CD4-positive, alpha-beta memory T cell (primary cell): ENCODE measurements at regions not wholly inside any gene's neighbourhood (a gene's known extent, or its start where the extent isn't known, plus 50 kb on each side); places are given as distances from the start of the nearest gene placed in this dataset.

ENCODE experiments used
- CTCF ChIA-PET: fragments of 350-600 bp; sonication (Branson Sonifier 250); formaldehyde crosslinking; loops from one replicate; lab custom pipeline; 2021; ENCODE audit warnings: inconsistent platforms; ENCODE audit not compliant: partially characterized antibody; lab: Charles Lee
- POLR2A ChIA-PET: fragments of 350-600 bp; sonication (Branson Sonifier 250); formaldehyde crosslinking; loops from one replicate; lab custom pipeline; 2021; ENCODE audit not compliant: partially characterized antibody; lab: Charles Lee
- DNase-seq, 5 donors: peaks; one replicate each; pipeline versions ENCODE4 v3.0.0 to v3.0.0-alpha.2; 2020 to 2022; ENCODE audit warnings: mixed read lengths in 1 of 5
- H3K27ac ChIP-seq: one replicate; pipeline ENCODE4 v1.7.0; 2013; ENCODE audit warnings: low read depth, low read length
- H3K27me3 ChIP-seq: 2 replicates; pipeline ENCODE4 v1.7.0; 2013; ENCODE audit warnings: mild to moderate bottlenecking, low read length, moderate library complexity; ENCODE audit not compliant: insufficient read depth
- H3K36me3 ChIP-seq: 2 replicates; pipeline ENCODE4 v1.7.0; 2013; ENCODE audit warnings: mild to moderate bottlenecking, low read length, moderate library complexity; ENCODE audit not compliant: insufficient read depth
- H3K4me1 ChIP-seq: 2 replicates; pipeline ENCODE4 v1.7.0; 2013; ENCODE audit warnings: mild to moderate bottlenecking, low read length, moderate library complexity; ENCODE audit not compliant: insufficient read depth
- H3K4me3 ChIP-seq, 2 donors: one replicate each; pipeline ENCODE4 v1.7.0; 2013; ENCODE audit warnings: low read length in 2 of 2, mild to moderate bottlenecking in 1 of 2
- H3K9me3 ChIP-seq, 2 donors: one replicate each; pipeline ENCODE4 v1.7.0; 2013; ENCODE audit warnings: low read length in 2 of 2, control low read depth in 1 of 2; ENCODE audit not compliant: control insufficient read depth in 1 of 2
- H3K27ac Mint-ChIP-seq, 7 donors: one replicate each; pipeline ENCODE4 v1.8.0; 2020 to 2021; ENCODE audit warnings: mixed read lengths in 7 of 7, mild to moderate bottlenecking in 6 of 7, inconsistent platforms in 3 of 7, moderate library complexity in 3 of 7
- H3K27me3 Mint-ChIP-seq, 2 donors: one replicate each; pipeline ENCODE4 v1.8.0; 2020 to 2021; ENCODE audit warnings: mixed read lengths in 2 of 2
- H3K36me3 Mint-ChIP-seq, 2 donors: one replicate each; pipeline ENCODE4 v1.8.0; 2020 to 2021; ENCODE audit warnings: mixed read lengths in 2 of 2, inconsistent platforms in 1 of 2, mild to moderate bottlenecking in 1 of 2
- H3K4me1 Mint-ChIP-seq, 4 donors: one replicate each; pipeline ENCODE4 v1.8.0; 2020 to 2021; ENCODE audit warnings: mixed read lengths in 4 of 4, mild to moderate bottlenecking in 1 of 4
- H3K4me3 Mint-ChIP-seq, 8 donors: one replicate each; pipeline ENCODE4 v1.8.0; 2020 to 2021; ENCODE audit warnings: mixed read lengths in 8 of 8, mild to moderate bottlenecking in 7 of 8, moderate library complexity in 6 of 8, inconsistent platforms in 3 of 8
- H3K9me3 Mint-ChIP-seq, 8 donors: one replicate each; pipeline ENCODE4 v1.8.0; 2020 to 2021; ENCODE audit warnings: mixed read lengths in 8 of 8, mild to moderate bottlenecking in 5 of 8, inconsistent platforms in 3 of 8, moderate library complexity in 1 of 8
- intact Hi-C: fragments of 100-400 bp; cut with micrococcal nuclease; formaldehyde crosslinking; loops from one replicate; pipeline ENCODE4 v1.15.1; 2023

DNA sequence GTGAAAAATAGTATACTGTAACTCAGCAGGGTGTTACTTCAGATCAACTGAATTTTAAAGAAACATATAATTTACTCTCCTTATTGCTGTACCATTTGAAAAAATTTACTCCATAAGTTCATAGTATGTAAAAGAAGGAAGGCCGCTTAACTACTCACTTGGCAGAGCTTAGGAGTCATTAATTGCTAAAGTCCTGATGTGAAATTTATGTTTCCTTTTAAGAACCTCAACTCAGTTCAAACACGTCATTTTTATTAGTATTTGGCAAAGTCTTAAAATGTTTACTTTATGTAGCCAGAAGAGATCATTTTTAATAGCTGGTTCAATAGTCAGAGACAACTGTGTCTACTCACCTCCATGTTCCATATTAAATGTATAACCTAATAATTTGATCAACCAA lies 268.6 kb downstream of the CDH10 start:
- Mint-ChIP-seq H3K27ac (no peak overlapping the region), H3K9me3 (peaks cover 0 to 9% (median 4%) of the 10 kb centered on the region in 8 donors), H3K36me3 (no peaks in the 10 kb centered on the region), H3K4me3 (no peak overlapping the region), H3K27me3 (no peaks in the 10 kb centered on the region), H3K4me1 (no peaks in the 10 kb centered on the region)
- Histone ChIP-seq H3K4me1 (no peaks in the 10 kb centered on the region), H3K27ac (no peak overlapping the region), H3K4me3 (no peak overlapping the region), H3K27me3 (no peaks in the 10 kb centered on the region), H3K36me3 (no peaks in the 10 kb centered on the region), H3K9me3 (no peaks in the 10 kb centered on the region)
- no peak for DNase-seq
- POLR2A ChIA-PET = no interaction called here
- intact Hi-C loops = no loop called here
- CTCF ChIA-PET = no interaction called here

DNA sequence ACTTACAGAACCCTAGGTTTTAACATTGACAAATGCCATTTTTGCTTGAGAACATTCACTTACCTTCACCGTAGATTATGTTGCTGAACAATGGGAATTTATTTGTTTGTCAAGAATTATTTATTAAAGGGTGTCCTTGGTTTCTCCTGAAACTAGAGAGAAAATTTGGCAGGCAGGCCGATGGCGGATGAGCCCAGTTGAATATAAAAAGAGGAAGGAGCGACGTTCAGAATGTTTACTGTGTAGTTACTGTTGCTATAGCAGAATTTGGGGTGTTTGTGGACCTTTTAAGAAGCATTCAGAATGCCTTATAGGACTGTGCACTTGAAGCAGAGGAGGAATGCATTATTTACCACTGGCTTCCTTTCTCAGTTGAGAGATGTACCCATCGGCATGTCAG lies 268.2 kb downstream of the CDH10 start:
- ChIA-PET POLR2A (no interaction called here), CTCF (no interaction called here)
- no peaks in the 10 kb centered on the region for H3K4me1 ChIP-seq
- Mint-ChIP-seq H3K4me1 (no peaks in the 10 kb centered on the region), H3K27ac (peak overlapping the region in 1 of 7 donors; percentile 20), H3K36me3 (no peaks in the 10 kb centered on the region), H3K4me3 (no peak overlapping the region), H3K27me3 (no peaks in the 10 kb centered on the region), H3K9me3 (peaks cover 0 to 9% (median 4%) of the 10 kb centered on the region in 8 donors)
- H3K4me3 ChIP-seq = no peak overlapping the region
- no peaks in the 10 kb centered on the region for H3K27me3 ChIP-seq
- no peak for DNase-seq
- no peak overlapping the region for H3K27ac ChIP-seq
- H3K9me3 ChIP-seq = no peaks in the 10 kb centered on the region
- intact Hi-C loops = no loop called here
- H3K36me3 ChIP-seq = no peaks in the 10 kb centered on the region

DNA sequence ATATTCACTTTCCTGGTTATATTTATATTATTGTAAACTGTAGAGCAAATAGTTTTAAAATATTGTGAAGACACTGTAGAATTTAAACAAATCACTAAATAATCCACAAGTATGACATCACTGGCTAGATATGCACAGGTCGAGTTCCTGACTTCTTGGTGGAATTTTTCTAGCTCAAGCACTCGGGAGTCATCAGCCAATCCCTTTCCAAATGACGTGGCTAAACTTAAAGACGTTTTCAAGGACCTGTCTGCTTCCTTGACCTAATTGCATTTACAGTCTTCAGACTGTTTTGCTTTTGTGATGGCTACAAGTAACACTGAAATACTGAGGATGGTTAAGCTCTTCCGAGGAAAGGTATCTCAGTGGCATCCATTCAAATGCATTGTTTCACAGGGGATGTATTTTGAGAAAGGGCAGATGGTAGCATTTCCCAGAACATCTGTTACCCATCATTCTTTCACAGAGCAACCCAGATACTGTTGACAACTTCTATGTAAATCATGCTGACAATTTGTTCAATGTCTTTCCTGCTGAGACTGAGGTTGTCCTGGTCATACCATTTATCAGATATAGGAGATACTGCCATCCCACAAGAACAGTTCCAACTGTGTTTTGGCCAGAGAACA lies 262.8 kb downstream of the CDH10 start:
- no peaks in the 10 kb centered on the region for H3K36me3 Mint-ChIP-seq
- no peaks in the 10 kb centered on the region for H3K27me3 Mint-ChIP-seq
- DNase-seq = no peak
- Histone ChIP-seq H3K27me3 (no peaks in the 10 kb centered on the region), H3K9me3 (no peaks in the 10 kb centered on the region), H3K27ac (no peak overlapping the region), H3K36me3 (no peaks in the 10 kb centered on the region), H3K4me3 (no peak overlapping the region), H3K4me1 (no peaks in the 10 kb centered on the region)
- ChIA-PET CTCF (no interaction called here), POLR2A (no interaction called here)
- no peaks in the 10 kb centered on the region for H3K4me1 Mint-ChIP-seq
- peaks cover 0 to 7% (median 2%) of the 10 kb centered on the region in 8 donors for H3K9me3 Mint-ChIP-seq
- H3K4me3 Mint-ChIP-seq = no peak overlapping the region
- no peak overlapping the region for H3K27ac Mint-ChIP-seq
- intact Hi-C loops = no loop called here

DNA sequence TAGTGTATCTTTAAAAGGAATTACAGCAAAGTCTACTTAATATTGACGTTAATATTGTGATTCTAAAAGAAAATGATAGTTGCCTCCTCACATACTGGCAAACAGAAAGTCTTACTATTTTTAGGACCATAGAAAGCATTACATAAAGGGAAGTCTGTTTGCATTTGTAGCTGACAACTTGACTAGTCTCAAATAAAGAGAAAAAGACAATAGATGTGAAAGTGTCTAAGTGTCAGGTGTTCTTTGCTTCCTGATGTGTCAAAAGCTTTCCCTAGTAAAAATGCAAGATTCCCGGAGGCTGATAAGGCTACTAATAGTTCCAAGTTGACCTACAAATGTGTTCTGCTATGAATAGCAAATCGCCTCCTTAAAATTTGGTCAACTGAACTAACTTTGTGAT lies 259.7 kb downstream of the CDH10 start:
- Mint-ChIP-seq H3K27me3 (no peaks in the 10 kb centered on the region), H3K4me3 (no peak overlapping the region), H3K36me3 (no peaks in the 10 kb centered on the region), H3K9me3 (peaks cover 0 to 23% (median 11%) of the 10 kb centered on the region in 8 donors), H3K4me1 (no peaks in the 10 kb centered on the region), H3K27ac (no peak overlapping the region)
- POLR2A ChIA-PET = no interaction called here
- Histone ChIP-seq H3K27me3 (no peaks in the 10 kb centered on the region), H3K4me1 (no peaks in the 10 kb centered on the region), H3K36me3 (no peaks in the 10 kb centered on the region), H3K9me3 (peaks cover 0 to 4% of the 10 kb centered on the region in 2 donors), H3K27ac (no peak overlapping the region), H3K4me3 (no peak overlapping the region)
- CTCF ChIA-PET = no interaction called here
- intact Hi-C loops = no loop called here
- no peak for DNase-seq

DNA sequence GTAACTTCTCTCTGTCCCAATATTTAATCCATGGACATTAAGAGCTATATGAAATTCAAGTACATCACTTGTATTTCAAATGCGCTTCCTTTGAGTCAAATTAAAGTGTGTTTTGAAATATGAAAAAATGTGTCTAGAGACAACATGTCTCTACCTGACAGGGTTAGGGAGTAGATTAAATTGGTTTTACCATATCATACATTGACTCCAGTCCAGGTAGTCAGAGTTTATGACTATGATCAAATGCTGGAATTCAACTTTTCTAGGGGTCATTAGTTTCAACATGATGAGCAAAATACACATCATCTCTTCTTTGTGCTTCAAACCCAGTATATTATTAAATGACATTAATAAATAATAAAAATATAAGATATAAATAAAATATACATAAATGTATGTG lies 259.2 kb downstream of the CDH10 start:
- no peaks in the 10 kb centered on the region for H3K36me3 ChIP-seq
- H3K4me3 ChIP-seq = no peak overlapping the region
- no peaks in the 10 kb centered on the region for H3K27me3 Mint-ChIP-seq
- H3K27ac Mint-ChIP-seq = no peak overlapping the region
- CTCF ChIA-PET = no interaction called here
- peaks cover 0 to 23% (median 11%) of the 10 kb centered on the region in 8 donors for H3K9me3 Mint-ChIP-seq
- DNase-seq = no peak
- no peak overlapping the region for H3K4me3 Mint-ChIP-seq
- H3K36me3 Mint-ChIP-seq = no peaks in the 10 kb centered on the region
- intact Hi-C loops = no loop called here
- H3K27ac ChIP-seq = no peak overlapping the region
- H3K9me3 ChIP-seq = peaks cover 0 to 4% of the 10 kb centered on the region in 2 donors
- no peaks in the 10 kb centered on the region for H3K27me3 ChIP-seq
- no peaks in the 10 kb centered on the region for H3K4me1 Mint-ChIP-seq
- H3K4me1 ChIP-seq = no peaks in the 10 kb centered on the region
- POLR2A ChIA-PET = no interaction called here

DNA sequence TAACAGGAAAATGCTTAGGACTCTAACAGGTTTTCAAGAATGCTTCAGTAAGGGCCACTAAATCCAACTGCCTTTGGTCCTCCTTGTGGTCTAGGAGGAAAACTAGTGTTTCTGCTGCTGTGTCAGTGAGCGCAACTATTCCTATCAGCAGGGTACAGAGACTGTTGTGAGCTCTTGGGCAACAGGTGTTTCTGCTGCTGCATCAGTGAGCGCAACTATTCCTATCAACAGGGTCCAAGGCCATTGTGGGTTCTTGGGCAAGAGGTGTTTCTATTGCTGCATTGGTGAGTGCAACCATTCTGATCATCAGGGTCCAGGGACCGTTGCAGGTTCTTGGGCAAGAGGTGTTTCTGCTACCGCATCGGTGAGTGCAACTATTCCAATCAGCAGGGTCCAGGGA lies 256.3 kb downstream of the CDH10 start:
- Histone ChIP-seq H3K4me3 (no peak overlapping the region), H3K9me3 (peaks cover 0 to 4% of the 10 kb centered on the region in 2 donors), H3K27ac (no peak overlapping the region), H3K4me1 (no peaks in the 10 kb centered on the region), H3K27me3 (no peaks in the 10 kb centered on the region), H3K36me3 (no peaks in the 10 kb centered on the region)
- intact Hi-C loops = no loop called here
- no peak overlapping the region for H3K27ac Mint-ChIP-seq
- H3K27me3 Mint-ChIP-seq = no peaks in the 10 kb centered on the region
- no peaks in the 10 kb centered on the region for H3K36me3 Mint-ChIP-seq
- no peak overlapping the region for H3K4me3 Mint-ChIP-seq
- peaks cover 0 to 22% (median 14%) of the 10 kb centered on the region in 8 donors for H3K9me3 Mint-ChIP-seq
- POLR2A ChIA-PET = no interaction called here
- no peak for DNase-seq
- H3K4me1 Mint-ChIP-seq = no peaks in the 10 kb centered on the region
- CTCF ChIA-PET = no interaction called here

DNA sequence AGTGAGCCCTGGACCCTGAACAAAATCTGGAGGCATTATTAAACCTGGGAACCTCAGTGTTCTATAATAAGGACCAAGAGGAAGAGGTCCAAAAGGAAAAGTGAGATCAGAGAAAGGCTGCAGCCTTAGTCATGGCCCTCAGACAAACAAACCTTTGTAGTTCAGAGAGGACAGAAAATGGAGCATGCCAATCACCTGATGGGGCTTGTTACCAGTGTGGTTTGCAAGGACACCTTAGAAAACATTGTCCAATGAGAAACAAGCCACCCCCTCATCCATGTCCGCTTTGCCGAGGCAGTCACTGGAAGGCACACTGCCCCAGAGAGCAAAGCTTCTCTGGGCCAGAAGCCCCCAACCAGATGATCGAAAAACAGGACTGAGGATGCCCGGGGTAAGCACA lies 254.8 kb downstream of the CDH10 start:
- no peak overlapping the region for H3K4me3 Mint-ChIP-seq
- Histone ChIP-seq H3K4me3 (no peak overlapping the region), H3K27me3 (no peaks in the 10 kb centered on the region), H3K27ac (no peak overlapping the region), H3K4me1 (no peaks in the 10 kb centered on the region), H3K36me3 (no peaks in the 10 kb centered on the region), H3K9me3 (peaks cover 0 to 4% of the 10 kb centered on the region in 2 donors)
- H3K36me3 Mint-ChIP-seq = no peaks in the 10 kb centered on the region
- POLR2A ChIA-PET = no interaction called here
- CTCF ChIA-PET = no interaction called here
- no peaks in the 10 kb centered on the region for H3K27me3 Mint-ChIP-seq
- no peak overlapping the region for H3K27ac Mint-ChIP-seq
- intact Hi-C loops = no loop called here
- H3K9me3 Mint-ChIP-seq = peaks cover 2 to 29% (median 19%) of the 10 kb centered on the region in 8 donors
- DNase-seq = no peak
- H3K4me1 Mint-ChIP-seq = no peaks in the 10 kb centered on the region

DNA sequence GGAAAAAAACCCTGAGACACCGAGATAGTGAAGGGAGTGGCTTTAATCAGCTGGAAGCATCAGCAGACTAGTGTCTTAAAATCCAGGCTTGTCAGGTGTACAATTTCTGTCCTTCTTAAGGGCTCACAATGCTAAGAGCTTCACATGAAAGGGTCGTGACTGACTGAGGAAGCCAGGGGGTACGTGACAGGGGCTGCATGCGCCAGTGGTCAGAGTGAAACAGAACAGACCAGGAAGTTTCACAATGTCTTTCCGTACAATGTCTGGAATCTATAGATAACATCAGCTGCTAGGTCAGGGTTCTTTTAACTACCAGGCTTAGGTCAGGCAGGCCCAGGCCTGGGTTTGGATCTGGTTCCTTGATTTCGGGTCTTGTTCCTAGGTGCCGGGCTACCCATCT lies 253.0 kb downstream of the CDH10 start:
- Histone ChIP-seq H3K27me3 (no peaks in the 10 kb centered on the region), H3K36me3 (no peaks in the 10 kb centered on the region), H3K4me1 (no peaks in the 10 kb centered on the region), H3K4me3 (no peak overlapping the region), H3K27ac (no peak overlapping the region), H3K9me3 (peaks cover 0 to 4% of the 10 kb centered on the region in 2 donors)
- intact Hi-C loops = no loop called here
- H3K4me3 Mint-ChIP-seq = no peak overlapping the region
- ChIA-PET CTCF (no interaction called here), POLR2A (no interaction called here)
- H3K4me1 Mint-ChIP-seq = no peaks in the 10 kb centered on the region
- H3K36me3 Mint-ChIP-seq = no peaks in the 10 kb centered on the region
- H3K27ac Mint-ChIP-seq = no peak overlapping the region
- peaks cover 2 to 35% (median 22%) of the 10 kb centered on the region in 8 donors for H3K9me3 Mint-ChIP-seq
- no peak for DNase-seq
- no peaks in the 10 kb centered on the region for H3K27me3 Mint-ChIP-seq
